Ovary (tissue), 7 donors: ENCODE measurements at regions not wholly inside any gene's neighbourhood (a gene's known extent, or its start where the extent isn't known, plus 50 kb on each side); places are given as distances from the start of the nearest gene placed in this dataset.

Experiments used
- DNase-seq, 5 donors: peaks; one replicate each; pipeline ENCODE4 v3.0.0-alpha.2; 2019 to 2020
- H3K27ac ChIP-seq, 2 donors: fragments of 200-600 bp; one replicate each; pipeline versions ENCODE4 v1.5.1 to v1.8.0; 2019 to 2022
- H3K27me3 ChIP-seq: fragments of 200-600 bp; one replicate; pipeline ENCODE4 v1.8.0; 2022
- H3K36me3 ChIP-seq: fragments of 200-600 bp; sonication (generic); one replicate; pipeline ENCODE4 v1.5.1; 2019
- H3K4me1 ChIP-seq: one replicate; pipeline ENCODE4 v1.8.1; 2013; ENCODE audit warnings: mild to moderate bottlenecking, moderate library complexity; ENCODE audit not compliant: insufficient read depth
- H3K4me3 ChIP-seq: fragments of 200-600 bp; sonication (generic); one replicate; pipeline ENCODE4 v1.5.1; 2017
- H3K9me3 ChIP-seq, 2 donors: fragments of 200-600 bp in 1 of 2; sonication (generic) in 1 of 2; one replicate each; pipeline versions ENCODE4 v1.5.1 to v1.8.1; 2013 to 2019; ENCODE audit warnings: mild to moderate bottlenecking in 1 of 2, moderate library complexity in 1 of 2
- EP300 ChIP-seq: sonication (generic); formaldehyde crosslinking; IDR thresholded peaks from one replicate; pipeline ENCODE4 v1.6.1; 2017; ENCODE audit warnings: antibody characterized with exemption
- POLR2A ChIP-seq: fragments of 450-650 bp; IDR thresholded peaks from one replicate; pipeline ENCODE4 v1.6.1; 2017; ENCODE audit warnings: antibody characterized with exemption, mild to moderate bottlenecking, moderate library complexity
- WGBS, 3 donors: extraction: QIAGEN DNeasy Blood & Tissue Kit in 1 of 3; methylation state at CpG; one replicate each; pipeline versions ENCODE4 v1.1.5 to v1.1.7; 2013 to 2017; 5-methylcytosine and 5-hydroxymethylcytosine counted together
- intact Hi-C, 4 donors: fragments of 100-400 bp; cut with DNase I; formaldehyde crosslinking; loops; one replicate each; pipeline versions ENCODE4 v1.11.0 to v1.15.1; 2022 to 2023
- TF ChIP-seq, protein P1 (sequence below), 3 donors: fragments of 450-650 bp in 2 of 3; fragments of 200-600 bp in 1 of 3; IDR thresholded peaks; one replicate each; pipeline versions ENCODE4 v1.5.1 to v1.8.0; 2016 to 2022; ENCODE audit warnings: antibody characterized with exemption in 3 of 3, mild to moderate bottlenecking in 1 of 3
- donor health status: DM: no; HTN: no; CAD: no; lungs with moderate emphysema.
- donor health status: DM: no; HTN: no; CAD: no.
- donor health status: Bipolar disorder and iron deficiency.
- donor health status: DM: no; HTN: no; CAD: no.
- donor health status: DM: yes; HTN: yes; CAD: no.

DNA sequence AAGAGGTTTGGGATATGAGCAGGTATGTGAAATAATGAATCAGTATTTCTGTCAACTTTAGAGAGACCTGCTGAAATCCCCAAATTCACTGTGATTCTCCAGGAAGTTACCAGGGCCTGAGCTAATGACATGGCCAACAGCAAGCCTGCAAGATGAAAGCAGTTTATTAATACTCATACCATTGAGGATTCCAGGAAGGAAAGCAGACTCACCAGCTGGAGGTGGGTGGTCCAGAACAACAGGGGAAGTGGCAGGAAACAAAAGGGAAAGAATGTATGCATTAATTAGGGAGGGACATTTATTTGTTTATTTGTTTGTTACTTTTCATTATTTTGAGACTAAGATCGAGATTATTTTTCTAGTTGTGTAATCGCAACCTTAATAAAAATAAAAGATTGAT, 196.6 kb upstream of the AGA start:
- no peak for DNase-seq
- Histone ChIP-seq H3K4me3 (no peak overlapping the region), H3K27ac (no peak overlapping the region), H3K9me3 (peaks cover 0 to 4% of the 10 kb centered on the region in 2 donors), H3K4me1 (no peaks in the 10 kb centered on the region), H3K27me3 (no peaks in the 10 kb centered on the region), H3K36me3 (no peaks in the 10 kb centered on the region)
- intact Hi-C loops: no loop called here
- TF ChIP-seq POLR2A (no peak), EP300 (no peak)
- TF ChIP-seq, protein P1, sequence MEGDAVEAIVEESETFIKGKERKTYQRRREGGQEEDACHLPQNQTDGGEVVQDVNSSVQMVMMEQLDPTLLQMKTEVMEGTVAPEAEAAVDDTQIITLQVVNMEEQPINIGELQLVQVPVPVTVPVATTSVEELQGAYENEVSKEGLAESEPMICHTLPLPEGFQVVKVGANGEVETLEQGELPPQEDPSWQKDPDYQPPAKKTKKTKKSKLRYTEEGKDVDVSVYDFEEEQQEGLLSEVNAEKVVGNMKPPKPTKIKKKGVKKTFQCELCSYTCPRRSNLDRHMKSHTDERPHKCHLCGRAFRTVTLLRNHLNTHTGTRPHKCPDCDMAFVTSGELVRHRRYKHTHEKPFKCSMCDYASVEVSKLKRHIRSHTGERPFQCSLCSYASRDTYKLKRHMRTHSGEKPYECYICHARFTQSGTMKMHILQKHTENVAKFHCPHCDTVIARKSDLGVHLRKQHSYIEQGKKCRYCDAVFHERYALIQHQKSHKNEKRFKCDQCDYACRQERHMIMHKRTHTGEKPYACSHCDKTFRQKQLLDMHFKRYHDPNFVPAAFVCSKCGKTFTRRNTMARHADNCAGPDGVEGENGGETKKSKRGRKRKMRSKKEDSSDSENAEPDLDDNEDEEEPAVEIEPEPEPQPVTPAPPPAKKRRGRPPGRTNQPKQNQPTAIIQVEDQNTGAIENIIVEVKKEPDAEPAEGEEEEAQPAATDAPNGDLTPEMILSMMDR (IDR thresholded peaks at IDR 0.05): no peak
- 38 to 42% (median 42%) methylated on average over 2 of the region's 2 CpGs for WGBS, 3 donors

DNA sequence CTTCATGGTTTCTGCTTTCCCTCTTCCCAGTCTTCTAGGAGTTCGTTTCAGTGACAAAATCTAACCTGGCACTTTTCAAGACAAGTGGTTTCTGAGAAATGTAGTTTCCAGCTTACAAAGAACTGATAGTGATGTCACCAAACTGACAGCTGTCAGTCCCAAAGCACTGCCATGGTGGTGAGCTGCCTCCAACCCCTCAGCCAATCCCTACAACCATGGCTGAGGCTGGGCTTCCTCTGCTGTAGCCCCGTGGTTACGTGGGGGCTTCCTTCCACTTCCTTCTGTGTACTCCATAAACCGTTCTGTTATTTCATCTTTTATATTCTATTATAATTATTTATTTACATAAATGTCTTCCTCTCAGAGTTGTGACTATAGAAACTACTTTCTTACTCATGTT, 198.6 kb upstream of the AGA start:
- Histone ChIP-seq H3K4me1 (no peaks in the 10 kb centered on the region), H3K27ac (no peak overlapping the region), H3K9me3 (peaks cover 0 to 4% of the 10 kb centered on the region in 2 donors), H3K36me3 (no peaks in the 10 kb centered on the region), H3K27me3 (no peaks in the 10 kb centered on the region), H3K4me3 (no peak overlapping the region)
- no peak for DNase-seq
- intact Hi-C loops: no loop called here
- TF ChIP-seq POLR2A (no peak), EP300 (no peak)
- TF ChIP-seq, protein P1 (IDR thresholded peaks at IDR 0.05): no peak
- WGBS, 3 donors: 65 to 78% (median 66%) methylated on average over 4 of the region's 4 CpGs

DNA sequence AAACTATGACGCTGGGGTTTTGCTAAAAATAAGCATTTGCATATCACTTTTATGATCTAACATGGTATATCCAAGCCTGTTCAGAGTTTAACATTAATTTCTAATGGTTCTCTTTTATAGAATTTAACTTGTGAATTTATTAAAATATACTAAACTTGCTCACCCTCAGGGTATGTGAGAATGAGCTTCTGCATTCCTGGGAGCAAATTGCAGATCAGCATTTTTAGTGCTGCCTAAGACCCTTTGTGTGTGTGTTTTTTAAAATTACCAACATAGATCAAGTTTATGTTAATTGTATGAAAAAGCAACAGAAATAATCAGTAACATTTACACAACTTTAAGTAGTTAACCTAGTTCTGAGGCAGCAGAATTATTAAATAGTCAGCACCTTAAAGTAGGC, 218.0 kb upstream of the AGA start:
- WGBS, 3 donors: 70 to 88% (median 78%) methylated on average over 1 of the region's 1 CpG
- Histone ChIP-seq H3K27me3 (no peaks in the 10 kb centered on the region), H3K36me3 (no peaks in the 10 kb centered on the region), H3K4me3 (no peak overlapping the region), H3K4me1 (no peaks in the 10 kb centered on the region), H3K9me3 (no peaks in the 10 kb centered on the region), H3K27ac (no peak overlapping the region)
- TF ChIP-seq EP300 (no peak), POLR2A (no peak)
- TF ChIP-seq, protein P1 (IDR thresholded peaks at IDR 0.05): no peak
- intact Hi-C loops: no loop called here
- no peak for DNase-seq

DNA sequence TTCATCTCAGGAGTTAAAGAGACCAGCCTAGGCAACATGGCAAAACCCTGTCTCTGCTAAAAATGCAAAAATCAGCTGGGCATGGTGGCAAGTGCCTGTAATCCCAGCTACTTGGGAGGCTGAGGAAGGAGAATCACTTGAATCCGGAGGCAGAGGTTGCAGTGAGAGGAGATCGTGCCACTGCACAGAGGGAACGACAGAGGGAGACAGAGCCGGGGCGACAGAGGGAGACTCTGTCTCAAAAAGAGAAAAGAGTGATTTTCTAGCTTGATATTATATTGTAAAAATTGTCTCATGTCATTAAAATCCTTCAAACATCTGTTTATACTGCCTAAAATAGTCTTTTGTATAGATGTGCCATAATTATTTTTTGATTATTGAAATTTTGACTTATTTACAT, 225.4 kb upstream of the AGA start:
- intact Hi-C loops: no loop called here
- Histone ChIP-seq H3K27ac (no peak overlapping the region), H3K9me3 (no peaks in the 10 kb centered on the region), H3K4me1 (no peaks in the 10 kb centered on the region), H3K27me3 (no peaks in the 10 kb centered on the region), H3K36me3 (no peaks in the 10 kb centered on the region), H3K4me3 (no peak overlapping the region)
- DNase-seq: no peak
- TF ChIP-seq POLR2A (no peak), EP300 (no peak)
- TF ChIP-seq, protein P1 (IDR thresholded peaks at IDR 0.05): no peak
- 67 to 73% (median 69%) methylated on average over 5 of the region's 5 CpGs for WGBS, 3 donors

DNA sequence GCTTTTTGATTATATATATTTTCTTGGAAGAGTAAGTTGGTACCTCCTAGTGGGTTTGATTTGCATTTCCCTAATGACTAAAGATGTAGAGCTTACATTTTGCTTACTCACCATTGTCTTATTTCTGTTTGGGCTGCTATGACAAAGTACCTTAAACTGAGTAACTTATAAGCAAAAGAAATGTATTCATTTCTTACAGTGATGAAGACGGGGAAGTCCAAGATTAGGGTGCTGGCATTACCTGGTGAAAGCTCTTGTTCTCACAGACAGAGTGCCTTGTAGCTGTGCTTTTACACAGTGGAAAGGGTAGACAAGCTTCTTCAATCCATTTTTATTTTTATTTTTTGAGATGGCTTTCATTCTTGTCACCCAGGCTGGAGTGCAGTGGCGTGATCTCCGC, 229.2 kb upstream of the AGA start:
- no peaks in the 10 kb centered on the region for H3K4me1 ChIP-seq
- H3K27me3 ChIP-seq: no peaks in the 10 kb centered on the region
- intact Hi-C loops: no loop called here
- 95 to 98% (median 96%) methylated on average over 3 of the region's 3 CpGs for WGBS, 3 donors
- H3K36me3 ChIP-seq: no peaks in the 10 kb centered on the region
- TF ChIP-seq EP300 (no peak), POLR2A (no peak)
- TF ChIP-seq, protein P1 (IDR thresholded peaks at IDR 0.05): no peak
- H3K9me3 ChIP-seq: no peaks in the 10 kb centered on the region
- no peak overlapping the region for H3K27ac ChIP-seq
- DNase-seq: no peak
- no peak overlapping the region for H3K4me3 ChIP-seq
